GM19043 (cell line): ENCODE measurements at regions not wholly inside any gene's neighbourhood (a gene's known extent, or its start where the extent isn't known, plus 50 kb on each side); places are given as distances from the start of the nearest gene placed in this dataset.

Experiments used
- ATAC-seq: cut with Tn5 transposase; IDR thresholded peaks from one replicate; pipeline ENCODE4 v1.9.1; 2021; ENCODE audit warnings: low read depth; ENCODE audit not compliant: unreplicated experiment

DNA sequence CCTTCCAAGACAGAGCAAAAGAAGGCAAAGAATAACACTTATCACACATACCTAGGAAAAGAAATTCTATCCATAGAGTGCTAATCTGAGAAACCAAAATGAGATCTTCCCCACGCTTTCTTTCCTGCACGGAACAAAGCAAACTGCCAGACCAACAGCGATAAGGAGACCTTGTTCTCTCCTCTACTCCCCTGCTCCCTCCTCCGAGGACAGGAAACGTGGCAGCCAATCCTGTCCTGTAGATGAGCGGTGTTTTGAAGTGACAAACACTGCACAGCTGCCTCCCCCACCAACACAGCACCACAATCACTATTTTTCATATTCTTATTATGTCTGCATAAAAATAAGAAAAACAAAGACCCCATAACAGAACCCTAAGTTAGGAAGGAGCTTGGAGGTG is 113.9 kb upstream of the IRS2 start:
- ATAC-seq = no peak

DNA sequence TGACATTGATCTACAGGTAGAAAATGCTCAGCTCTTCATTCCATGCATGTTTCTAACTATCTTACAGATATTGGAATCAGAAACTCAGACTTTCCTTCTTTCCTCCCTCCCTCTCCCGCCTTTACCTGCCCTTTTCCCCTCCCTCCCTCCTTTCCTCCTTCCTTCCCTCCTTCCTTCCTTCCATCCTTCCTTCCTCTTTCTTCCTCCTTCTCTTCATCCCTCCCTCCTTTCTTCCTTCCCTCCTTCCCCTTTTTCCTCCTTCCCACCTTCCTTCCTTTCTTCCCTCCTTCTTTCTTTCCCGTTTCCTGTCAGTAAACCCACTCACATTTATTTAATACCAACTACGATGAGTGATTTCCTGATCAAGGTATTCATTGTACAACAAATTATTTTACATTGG is 113.4 kb upstream of the IRS2 start:
- ATAC-seq = no peak

DNA sequence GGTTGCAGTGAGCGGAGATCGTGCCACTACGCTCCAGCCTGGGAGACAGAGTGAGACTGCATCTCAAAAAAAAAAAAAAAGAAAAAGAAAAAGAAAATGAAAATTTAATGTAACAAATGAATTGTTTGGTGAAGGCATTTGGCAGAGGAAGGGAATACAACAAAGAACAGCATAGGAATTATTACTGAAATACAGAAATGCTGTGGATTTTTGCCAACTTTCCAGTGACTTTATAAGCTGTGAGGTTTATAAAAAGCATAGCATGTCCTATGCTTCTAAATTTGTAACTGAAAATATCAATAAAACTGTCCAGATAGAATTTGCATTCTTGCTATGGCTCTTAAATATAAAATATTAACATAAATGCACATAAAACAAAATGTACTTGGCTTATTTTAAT is 112.9 kb upstream of the IRS2 start:
- ATAC-seq = no peak

DNA sequence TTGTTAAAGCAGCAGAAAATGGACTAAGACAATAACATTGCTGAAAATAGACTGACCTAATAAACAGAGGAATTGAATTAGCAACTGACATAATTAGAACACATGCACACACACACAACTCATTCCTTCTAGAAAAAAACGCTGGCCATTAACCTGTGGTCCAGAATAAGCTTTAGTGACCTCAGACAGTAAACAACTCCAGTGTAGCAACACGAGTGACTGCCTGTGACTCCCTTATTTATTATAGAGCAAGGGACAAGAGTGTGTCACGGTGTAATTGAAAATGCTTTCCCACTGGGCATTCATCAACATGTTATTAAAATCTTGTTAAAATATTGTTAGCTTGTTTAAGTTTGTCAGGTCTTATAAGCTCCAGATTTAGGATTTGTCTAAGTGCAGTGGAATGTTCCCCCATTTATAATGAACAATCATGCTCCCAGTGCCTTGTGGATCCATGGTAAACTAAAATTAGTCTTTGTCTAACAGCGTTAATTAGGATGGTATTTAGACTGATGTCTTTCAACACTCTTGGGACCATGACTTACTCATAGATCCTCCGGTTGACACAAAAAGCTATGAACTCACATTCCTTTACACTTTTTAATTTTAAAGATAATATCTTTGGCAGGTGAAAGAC is 111.7 kb upstream of the IRS2 start:
- no peak for ATAC-seq

DNA sequence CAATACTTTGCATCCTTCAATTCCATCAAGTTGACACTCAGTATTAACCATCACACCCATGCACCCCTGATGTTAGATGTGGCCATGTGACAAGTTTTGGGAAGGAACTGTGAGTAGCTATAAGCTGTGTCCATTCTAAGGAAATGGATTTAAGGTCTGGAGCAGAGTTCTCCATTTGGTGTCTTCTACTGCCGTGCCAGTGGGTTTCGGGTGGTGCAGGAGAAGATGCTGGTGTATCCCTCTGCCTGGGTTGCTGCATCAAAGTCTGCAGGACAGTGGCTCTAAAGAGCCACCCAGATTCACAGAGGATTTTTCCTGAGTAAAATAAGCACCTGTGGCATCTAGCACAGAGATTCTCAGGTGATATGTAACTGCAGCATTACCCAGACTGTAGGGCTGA is 105.7 kb upstream of the IRS2 start:
- ATAC-seq = no peak

DNA sequence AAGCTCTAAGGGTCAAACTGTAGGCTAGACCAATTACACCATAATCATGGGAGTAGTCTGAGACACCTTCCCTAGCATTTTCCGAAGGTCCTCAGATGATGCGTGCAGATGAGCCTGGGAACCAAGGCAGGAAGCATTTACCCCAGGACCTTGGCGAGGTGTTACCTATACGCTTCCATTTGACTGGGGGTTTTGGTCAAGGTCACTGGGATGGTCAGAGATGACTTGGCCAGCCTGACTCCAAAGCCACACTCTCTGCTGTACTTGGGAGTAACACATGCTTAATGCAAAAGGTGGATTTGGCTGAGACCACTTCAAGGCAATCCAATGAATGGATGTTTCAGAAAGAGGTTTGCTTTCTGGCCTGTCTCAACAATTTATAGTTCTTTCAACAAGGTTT is 98.9 kb upstream of the IRS2 start:
- ATAC-seq = no peak

DNA sequence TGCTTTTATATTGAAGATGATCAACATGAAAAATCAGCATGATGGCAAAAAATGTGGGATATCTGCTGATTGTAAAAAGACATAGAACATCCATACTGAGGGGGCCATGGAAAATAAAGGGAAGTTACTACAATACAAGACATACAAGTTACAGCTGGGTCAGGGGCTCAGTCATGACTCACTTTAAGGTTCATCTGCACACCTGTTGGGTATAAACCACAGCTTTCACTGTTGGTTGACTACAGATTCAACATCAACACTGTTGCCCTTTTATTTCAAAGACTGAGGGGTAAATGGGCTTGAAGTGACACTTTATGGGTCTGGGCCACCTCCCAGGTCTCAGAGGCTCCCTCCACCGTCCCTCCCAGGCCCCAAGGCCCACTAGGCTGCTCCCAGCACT is 98.1 kb upstream of the IRS2 start:
- ATAC-seq = no peak

DNA sequence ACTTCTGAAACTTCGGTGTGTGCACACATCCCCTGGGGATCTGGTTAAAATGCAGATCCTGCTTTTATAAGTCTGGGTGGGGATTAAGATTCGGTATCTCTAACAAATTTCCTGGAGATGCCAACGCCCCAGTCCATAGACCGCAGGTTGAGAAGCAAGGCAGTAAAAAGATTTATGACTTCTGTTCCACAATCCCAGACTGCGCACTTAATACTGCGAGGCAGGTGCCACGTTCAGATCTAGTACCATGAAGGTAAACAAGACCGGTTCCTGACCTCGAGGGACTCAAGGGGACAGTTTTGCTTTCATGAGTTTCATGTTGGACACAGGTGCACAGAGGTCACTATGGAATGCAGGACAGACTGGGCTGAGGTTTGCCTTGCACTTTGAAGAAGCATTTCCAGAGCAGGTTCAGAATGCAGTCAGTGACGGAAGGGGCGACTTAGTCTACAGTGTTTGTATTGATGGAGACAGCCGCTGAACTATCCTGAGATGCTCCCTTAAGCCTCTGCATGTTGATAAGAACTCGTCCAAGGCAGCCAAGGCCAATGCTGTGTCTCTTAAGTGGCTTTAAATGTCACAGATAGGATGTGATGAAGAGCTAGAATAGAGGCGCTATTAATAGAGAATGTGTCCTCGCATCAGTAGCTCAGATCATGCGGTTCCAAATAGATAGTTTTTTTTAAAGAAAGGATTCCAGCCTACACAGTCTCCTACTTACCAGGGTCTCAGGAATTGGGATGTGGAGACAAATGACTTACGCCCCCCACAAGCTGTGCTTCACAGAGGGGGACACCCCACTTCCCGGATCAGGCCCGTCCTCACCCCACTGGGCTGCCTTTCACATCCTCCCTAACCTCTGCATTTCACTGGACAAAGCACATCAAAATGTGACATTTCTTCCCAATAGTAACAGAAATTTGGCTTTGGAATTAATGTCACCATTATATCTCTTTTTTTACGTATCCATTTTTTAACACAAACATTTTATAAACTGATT is 97.1 kb upstream of the IRS2 start:
- no peak for ATAC-seq

DNA sequence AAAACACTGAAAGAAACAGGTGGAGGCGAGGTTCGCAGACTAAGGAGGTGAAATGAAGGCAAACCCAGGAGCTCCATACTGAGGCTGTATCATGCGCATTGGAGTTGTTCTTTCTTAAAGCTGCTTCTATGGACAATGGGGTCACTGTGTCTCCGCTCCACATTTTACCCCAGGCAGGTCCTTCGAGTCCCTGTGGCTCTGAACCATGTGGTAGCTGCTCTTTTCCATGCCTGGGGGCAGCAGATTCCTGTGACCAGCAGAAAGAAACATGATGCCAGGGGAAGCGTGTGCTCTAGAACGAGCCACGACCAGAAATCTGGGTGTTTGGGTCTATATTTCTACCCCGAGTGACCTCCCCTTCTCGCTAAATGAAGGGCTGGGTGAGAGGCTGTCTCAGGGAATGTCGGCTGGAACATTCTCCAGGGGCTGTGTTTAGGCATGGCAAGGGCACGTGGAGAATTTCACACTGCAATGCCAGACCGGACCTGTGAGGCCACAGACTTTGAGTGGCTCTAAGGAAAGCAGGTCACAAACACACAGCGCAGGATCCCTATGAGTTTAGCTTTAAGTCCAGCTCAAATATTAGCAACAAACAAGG is 95.7 kb upstream of the IRS2 start:
- no peak for ATAC-seq

DNA sequence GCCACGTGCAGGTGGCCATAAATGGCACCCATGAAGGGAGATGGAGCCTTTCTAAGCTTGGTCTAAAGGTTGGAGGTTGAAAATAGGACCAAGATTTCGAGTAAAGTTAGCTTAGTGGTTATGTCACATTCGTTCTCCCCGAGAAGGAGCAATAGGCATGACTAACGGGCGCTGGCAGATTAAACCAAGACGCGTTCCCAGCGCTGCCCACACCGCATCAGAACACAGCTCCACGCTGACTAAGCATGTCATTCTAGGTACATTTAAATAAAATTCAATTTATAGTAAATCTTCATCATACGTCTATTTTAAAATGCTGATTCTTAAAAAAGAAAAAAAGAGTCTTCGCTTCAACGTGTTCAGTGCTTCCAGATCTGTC is 95.0 kb upstream of the IRS2 start:
- ATAC-seq = no peak

DNA sequence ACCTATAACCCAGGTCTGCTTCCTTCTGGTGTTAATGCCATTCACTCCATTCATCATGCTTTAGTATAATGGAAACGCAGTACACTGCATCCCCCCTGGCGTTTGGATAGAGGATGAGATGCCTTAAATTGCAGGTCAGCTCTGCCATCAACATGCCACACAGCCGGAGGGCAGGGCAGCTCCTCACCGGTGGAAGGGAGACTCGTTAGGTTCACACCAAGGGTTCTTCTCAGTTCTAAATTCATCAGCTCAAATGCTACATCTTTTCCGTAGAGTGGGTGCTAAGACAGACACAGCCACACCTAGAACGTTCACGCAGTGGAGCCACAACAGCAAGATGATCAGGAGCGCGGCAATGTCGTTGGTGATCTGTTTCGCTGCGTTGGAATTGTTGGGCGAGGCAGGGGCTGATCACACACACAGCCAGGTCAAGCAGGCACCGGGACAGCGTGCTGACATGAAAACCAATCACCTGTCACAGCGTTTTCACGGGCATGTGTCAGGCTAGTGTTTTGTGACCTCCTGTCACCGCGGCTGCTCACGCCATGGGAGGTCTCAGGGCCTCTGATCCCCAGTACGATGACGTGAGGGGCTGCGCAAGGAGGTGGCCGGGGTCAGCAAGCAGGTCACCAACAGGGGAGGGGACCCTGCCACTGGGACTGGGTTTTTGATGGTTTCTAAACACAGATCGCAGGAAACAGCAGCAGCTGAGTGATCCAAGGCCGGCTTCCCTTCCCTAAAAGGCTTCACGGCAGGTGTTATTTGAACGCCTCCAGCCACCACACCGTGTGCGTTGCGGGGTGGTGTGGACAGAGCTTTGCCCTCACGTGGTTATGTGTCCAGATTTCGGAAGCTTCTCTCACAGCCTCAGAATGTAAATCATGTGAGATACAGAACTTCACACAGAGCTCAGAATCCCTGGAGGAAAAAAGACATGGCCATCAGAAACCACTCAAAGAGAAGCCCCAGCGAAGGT is 94.3 kb upstream of the IRS2 start:
- no peak for ATAC-seq

DNA sequence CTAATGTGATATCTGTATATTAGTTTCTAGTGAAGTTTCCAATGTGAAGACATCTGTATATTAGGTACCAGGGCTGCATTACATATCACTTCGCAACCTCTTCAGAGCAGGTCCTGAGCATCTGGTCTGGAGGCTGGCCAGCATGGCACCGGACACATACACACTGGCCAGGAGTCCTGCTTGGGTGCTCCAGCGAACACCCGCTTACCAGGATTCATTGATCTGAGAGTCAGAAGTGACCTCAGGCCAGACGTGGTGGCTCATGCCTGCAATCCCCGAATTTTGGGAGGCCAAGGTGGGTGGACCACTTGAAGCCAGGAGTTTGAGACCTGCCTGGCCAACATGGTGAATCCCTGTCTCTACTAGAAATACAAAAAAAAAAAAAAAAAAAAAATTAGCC is 93.0 kb upstream of the IRS2 start:
- ATAC-seq = no peak

DNA sequence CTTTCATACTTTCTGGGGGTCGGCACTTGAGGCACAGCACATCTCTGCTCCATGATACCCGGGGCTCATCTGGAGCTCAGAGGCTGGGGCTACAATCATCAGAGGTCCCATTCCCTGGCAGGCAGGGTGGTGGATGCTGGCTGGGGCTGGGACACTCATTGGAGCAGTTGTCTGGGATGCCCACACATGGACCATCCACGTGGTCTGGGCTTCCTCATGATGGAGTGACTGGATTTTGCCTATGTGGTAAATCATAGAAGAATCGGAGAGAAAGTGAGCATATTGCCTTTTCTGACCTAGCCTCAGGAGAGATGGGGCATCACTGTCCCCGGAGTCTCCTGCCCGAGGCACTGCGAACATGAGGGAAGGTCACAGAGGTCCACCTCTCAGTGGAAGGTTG is 91.4 kb upstream of the IRS2 start:
- ATAC-seq = no peak

DNA sequence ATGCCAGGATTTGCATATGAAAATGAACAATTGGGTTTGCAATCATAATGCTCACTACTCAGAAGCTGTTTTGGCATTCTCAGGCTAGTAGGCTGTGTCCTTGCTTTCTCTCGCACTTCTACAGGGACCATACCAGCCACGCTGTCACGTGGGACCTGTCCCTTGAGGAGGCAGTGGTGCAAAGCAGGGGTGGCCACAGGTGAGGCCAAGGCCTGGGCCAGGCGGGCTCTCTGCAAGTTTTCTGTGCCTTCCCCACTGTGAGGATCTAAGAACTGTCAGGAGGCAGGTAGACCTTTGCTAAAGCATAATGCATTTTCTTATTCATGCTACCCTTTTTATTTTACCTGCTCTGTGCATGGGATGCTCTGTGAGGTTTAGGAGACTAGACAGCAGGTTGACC is 89.4 kb upstream of the IRS2 start:
- ATAC-seq = no peak

DNA sequence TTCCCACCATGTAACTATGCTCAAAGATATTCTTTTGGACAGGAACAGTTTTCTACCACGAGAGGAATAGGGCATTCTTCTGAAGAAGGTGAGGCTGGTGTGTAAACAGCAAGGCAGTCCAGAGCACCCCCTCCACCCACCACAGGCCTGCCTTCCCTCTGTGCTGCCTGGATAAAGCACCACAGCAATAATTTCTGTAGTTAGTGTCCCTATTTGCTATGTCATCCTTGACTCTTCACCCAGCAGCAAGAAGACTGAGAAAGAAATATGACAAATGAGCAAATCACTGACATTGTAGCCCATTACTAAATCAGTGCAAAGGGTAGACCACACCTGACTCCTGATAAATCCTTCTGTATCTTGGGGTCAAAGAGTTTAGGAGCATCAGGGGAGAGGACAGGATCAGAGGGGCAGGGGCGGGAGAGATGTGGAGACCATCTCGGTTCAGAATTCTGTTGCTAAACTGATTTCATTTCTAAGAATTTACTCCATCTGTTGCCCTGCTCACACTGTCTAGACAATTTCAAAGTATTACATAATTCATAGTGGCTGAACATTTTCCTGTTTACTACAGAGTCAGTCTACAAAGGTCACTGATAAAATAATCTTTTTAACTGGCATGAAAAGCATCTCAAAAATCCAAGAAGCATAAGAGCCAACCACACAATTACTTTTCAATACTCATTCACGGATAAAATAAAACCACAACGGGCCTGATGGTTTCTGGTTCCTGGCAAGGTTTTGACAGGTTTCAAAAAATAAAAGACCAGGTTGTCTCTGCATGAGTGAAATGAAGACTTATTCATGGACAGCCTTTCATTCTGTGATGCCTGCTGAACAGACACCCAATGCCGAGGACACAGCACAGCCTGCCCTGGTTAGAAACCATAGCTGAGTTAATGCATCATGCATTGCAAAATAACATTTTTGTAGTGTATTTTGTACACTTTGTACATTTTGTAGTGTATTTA is 88.4 kb upstream of the IRS2 start:
- no peak for ATAC-seq

DNA sequence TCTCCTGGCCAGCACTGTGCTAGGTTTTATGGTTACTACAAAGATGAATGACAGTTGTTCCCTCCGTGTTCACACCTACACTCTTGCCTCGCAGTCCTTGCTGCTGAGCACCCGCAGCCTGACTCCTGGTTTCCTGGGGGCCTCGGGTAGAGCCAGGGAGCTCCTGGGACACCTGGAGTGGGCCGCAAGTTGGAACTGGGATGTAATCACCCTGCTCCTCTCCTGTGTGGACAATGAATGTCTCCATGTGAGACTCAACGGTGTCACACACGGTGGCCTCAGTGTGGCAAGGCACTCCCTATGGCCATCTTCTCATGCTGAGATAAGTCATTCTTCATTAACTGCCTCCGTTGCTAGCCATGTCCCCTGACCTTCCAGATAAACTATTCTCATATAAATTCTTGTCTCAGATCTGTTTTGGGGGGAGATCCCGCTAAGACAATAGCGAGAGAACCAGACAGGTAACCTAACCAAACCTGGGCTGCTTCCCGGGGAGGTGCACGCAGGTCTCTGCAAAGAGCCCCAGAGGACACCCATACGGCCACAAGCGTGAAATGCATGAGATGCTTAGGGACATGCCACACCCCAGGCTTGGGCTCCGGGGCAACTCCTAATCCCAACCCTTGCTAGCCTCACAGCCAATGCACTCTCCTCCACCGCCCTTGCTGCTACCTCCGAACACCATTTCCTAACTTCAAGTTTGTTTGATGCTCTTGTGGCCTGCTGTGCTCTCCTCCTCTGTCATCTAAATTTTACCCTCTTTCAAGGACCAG is 87.2 kb upstream of the IRS2 start:
- ATAC-seq = no peak

DNA sequence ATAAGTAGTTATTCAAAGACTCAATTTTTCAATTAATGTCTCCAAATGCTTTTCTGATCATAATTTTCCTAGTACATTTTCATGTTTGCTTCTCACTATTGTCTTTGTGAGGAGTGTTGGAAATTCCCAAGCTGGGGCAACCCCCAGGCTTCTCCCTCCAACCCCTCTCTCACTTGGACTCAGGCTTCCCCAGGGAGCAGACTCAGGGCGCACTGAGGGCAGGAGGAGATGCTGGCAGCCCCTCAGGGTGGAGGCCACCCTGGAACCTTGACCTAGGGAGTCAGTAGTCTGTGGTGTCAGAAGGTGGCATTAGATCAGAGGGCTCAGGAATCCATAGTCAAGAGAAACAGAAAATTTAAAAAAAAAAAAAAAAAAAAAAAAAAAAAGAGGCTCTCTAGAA is 86.5 kb upstream of the IRS2 start:
- ATAC-seq = no peak

DNA sequence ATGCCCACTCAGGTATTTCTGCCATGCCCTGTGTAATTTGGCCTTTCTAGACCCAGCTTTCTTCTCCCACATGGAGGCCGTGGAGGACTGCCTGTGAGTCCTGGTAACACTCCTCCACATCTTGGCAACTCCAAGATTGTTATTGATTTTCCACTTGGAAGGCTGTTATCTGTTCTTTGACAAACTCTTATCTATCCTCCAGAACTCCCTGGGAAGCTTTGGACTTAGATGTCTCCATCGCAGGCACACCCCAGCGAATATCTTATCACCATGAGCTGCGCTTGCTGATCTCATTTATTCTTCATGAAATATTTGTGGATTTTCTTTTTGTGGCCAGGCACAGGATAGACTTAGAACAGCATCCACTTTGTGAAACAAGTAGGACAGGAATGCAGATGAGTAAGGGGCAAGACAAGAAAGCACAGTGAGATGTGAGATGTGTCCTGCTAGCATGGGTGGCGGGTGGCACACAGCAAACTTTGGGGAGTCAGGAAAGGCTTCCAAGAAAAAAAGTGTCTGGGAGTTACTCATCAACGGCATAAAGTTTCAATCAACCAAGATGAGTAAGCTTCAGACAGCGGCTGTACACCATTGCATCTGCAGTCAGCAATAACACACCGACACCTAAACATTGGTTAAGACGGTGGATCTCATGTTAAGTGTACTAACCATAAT is 84.5 kb upstream of the IRS2 start:
- no peak for ATAC-seq
